NCI-H1048 (cell line): ENCODE measurements at regions not wholly inside any gene's neighbourhood (a gene's known extent, or its start where the extent isn't known, plus 50 kb on each side); places are given as distances from the start of the nearest gene placed in this dataset.

Experiments used
- DNase-seq: peaks from one replicate; lab custom pipeline; 2025; lab: John Stamatoyannopoulos, UW

- no peak for DNase-seq
Measured at GRCh38 chr11:91653079-91653754, 571.4 kb upstream of the FAT3 start.

GRCh38 chr11:91650802-91651201 lies 573.8 kb upstream of the FAT3 start:
- no peak for DNase-seq

- DNase-seq, result no peak
Measured at GRCh38 chr11:91641153-91641552, 583.5 kb upstream of the FAT3 start.

GRCh38 chr11:91639359-91639758 lies 585.3 kb upstream of the FAT3 start:
- no peak for DNase-seq

GRCh38 chr11:91630916-91631673 lies 593.5 kb upstream of the FAT3 start:
- no peak for DNase-seq

- DNase-seq, result no peak
Measured at GRCh38 chr11:91625495-91625894, 599.1 kb upstream of the FAT3 start.

- DNase-seq, result no peak
Measured at GRCh38 chr11:91624021-91624420, 600.6 kb upstream of the FAT3 start.

GRCh38 chr11:91608677-91609076 lies 615.9 kb upstream of the FAT3 start:
- DNase-seq, result no peak

- DNase-seq, result no peak
Measured at GRCh38 chr11:91596111-91596510, 628.5 kb upstream of the FAT3 start.

GRCh38 chr11:91591021-91591420 lies 633.6 kb upstream of the FAT3 start:
- DNase-seq, result no peak

GRCh38 chr11:91587131-91587530 lies 637.5 kb upstream of the FAT3 start:
- no peak for DNase-seq

- DNase-seq, result no peak
Measured at GRCh38 chr11:91585035-91585801, 639.4 kb upstream of the FAT3 start.

GRCh38 chr11:91563176-91563575 lies 661.4 kb upstream of the FAT3 start:
- no peak for DNase-seq

- DNase-seq, result no peak
Measured at GRCh38 chr11:91560434-91560833, 664.2 kb upstream of the FAT3 start.

GRCh38 chr11:91538065-91538464 lies 686.6 kb upstream of the FAT3 start:
- DNase-seq, result no peak

- no peak for DNase-seq
Measured at GRCh38 chr11:91536366-91536765, 688.3 kb upstream of the FAT3 start.

- DNase-seq, result no peak
Measured at GRCh38 chr11:91528965-91529364, 695.7 kb upstream of the FAT3 start.

GRCh38 chr11:91527380-91528030 lies 697.1 kb upstream of the FAT3 start:
- DNase-seq, result no peak

GRCh38 chr11:91513734-91514133 lies 710.9 kb upstream of the FAT3 start:
- no peak for DNase-seq

- no peak for DNase-seq
Measured at GRCh38 chr11:91497847-91498246, 726.8 kb upstream of the FAT3 start.

- DNase-seq, result no peak
Measured at GRCh38 chr11:91495837-91496236, 728.8 kb upstream of the FAT3 start.

- DNase-seq, result no peak
Measured at GRCh38 chr11:91489989-91490388, 734.6 kb upstream of the FAT3 start.
